K562 (cell line): ENCODE measurements at regions not wholly inside any gene's neighbourhood (a gene's known extent, or its start where the extent isn't known, plus 50 kb on each side); places are given as distances from the start of the nearest gene placed in this dataset.

ENCODE experiments used
- CTCF ChIP-seq, 3 experiments: IDR thresholded peaks in 2 of 3; conservative IDR thresholded peaks in 1 of 3; 2 replicates each; pipeline ENCODE4 v1.5.1; 2011 to 2012; ENCODE audit warnings: low read length in 3 of 3, mild to moderate bottlenecking in 3 of 3, control low read depth in 2 of 3, improper control_type of control experiment in 1 of 3, inconsistent platforms in 1 of 3, low read depth in 1 of 3, mixed read lengths in 1 of 3, moderate library complexity in 1 of 3; ENCODE audit not compliant: insufficient read depth in 2 of 3
- MYC ChIP-seq, 2 experiments: fragments of 250-450 bp in 1 of 2; sonication (Bioruptor Pico) in 1 of 2; IDR thresholded peaks; 2 replicates each; pipeline versions ENCODE4 v1.5.1 to v1.6.1; 2012 to 2021; ENCODE audit warnings: low read depth in 2 of 2, borderline replicate concordance in 1 of 2, improper control_type of control experiment in 1 of 2, low read length in 1 of 2, mild to moderate bottlenecking in 1 of 2, moderate library complexity in 1 of 2
- RCOR1 ChIP-seq, 2 experiments: IDR thresholded peaks; 2 replicates each; pipeline ENCODE4 v1.6.1; 2012; ENCODE audit warnings: low read depth in 2 of 2, low read length in 2 of 2, borderline replicate concordance in 1 of 2, improper control_type of control experiment in 1 of 2
- SPI1 ChIP-seq: IDR thresholded peaks from 2 replicates; pipeline ENCODE4 v1.6.1; 2011; ENCODE audit warnings: low read depth, low read length, control low read depth, borderline replicate concordance
- ZC3H4 ChIP-seq: sonication (generic); formaldehyde crosslinking; IDR thresholded peaks from 2 replicates; pipeline ENCODE4 v1.9.0; 2021; ENCODE audit warnings: missing genetic modification reagents, borderline replicate concordance

- TF ChIP-seq CTCF (IDR thresholded peaks at IDR 0.05 in 2 of 3, conservative IDR thresholded peaks at IDR 0.05 in 1 of 3; ENCODE audit: insufficient read depth in 2 of 3, low read depth in 1 of 3, low read length in 3 of 3) (no peak), RCOR1 (IDR thresholded peaks at IDR 0.05; ENCODE audit: borderline replicate concordance in 1 of 2, low read depth in 2 of 2, low read length in 2 of 2) (no peak), MYC (IDR thresholded peaks at IDR 0.05; ENCODE audit: low read depth, low read length) (no peak), MYC (CRISPR knock-in tag; IDR thresholded peaks at IDR 0.05; ENCODE audit: borderline replicate concordance, low read depth) (no peak), SPI1 (no peak), ZC3H4 (CRISPR knock-in tag) (no peak)
Measured at GRCh38 chr14:83614956-83615355, 1915.0 kb upstream of the FLRT2 start.
